Transverse colon (tissue), 4 donors: ENCODE measurements at regions not wholly inside any gene's neighbourhood (a gene's known extent, or its start where the extent isn't known, plus 50 kb on each side); places are given as distances from the start of the nearest gene placed in this dataset.

Experiments used
- CTCF ChIP-seq, 5 experiments: fragments of 200-600 bp in 3 of 5; fragments of 450-650 bp in 2 of 5; sonication (generic) in 3 of 5; IDR thresholded peaks; 1 replicate in 2 of 5; 2 replicates in 3 of 5; pipeline ENCODE4 v1.5.1; 2016 to 2017; ENCODE audit warnings: antibody characterized with exemption in 5 of 5, inconsistent platforms in 3 of 5, mild to moderate bottlenecking in 2 of 5, moderate library complexity in 1 of 5
- EP300 ChIP-seq: sonication (generic); formaldehyde crosslinking; IDR thresholded peaks from one replicate; pipeline ENCODE4 v1.6.1; 2017; ENCODE audit warnings: antibody characterized with exemption, low read depth
- POLR2AphosphoS5 ChIP-seq, 3 donors: sonication (generic); formaldehyde crosslinking; IDR thresholded peaks; one replicate each; pipeline ENCODE4 v1.6.1; 2016; ENCODE audit warnings: antibody characterized with exemption in 3 of 3

- TF ChIP-seq POLR2AphosphoS5 (IDR thresholded peaks at IDR 0.05) (no peak), CTCF (IDR thresholded peaks at IDR 0.05) (no peak), EP300 (no peak)
Observed at GRCh38 chr4:108559911-108560310, 60.5 kb upstream of the RPL34 start.
